HG02798 (cell line): ENCODE measurements at regions not wholly inside any gene's neighbourhood (a gene's known extent, or its start where the extent isn't known, plus 50 kb on each side); places are given as distances from the start of the nearest gene placed in this dataset.
"Not testable (repeated sequence)": the region's sequence is repeated elsewhere in the genome, so short reads cannot be mapped to it uniquely, and the experiment has no call there.

Experiments used
- ATAC-seq: cut with Tn5 transposase; IDR thresholded peaks from one replicate; pipeline ENCODE4 v1.9.1; 2021; ENCODE audit warnings: mild to moderate bottlenecking; ENCODE audit not compliant: unreplicated experiment, poor library complexity

GRCh38 chr6:121680058-121680457 is 244.6 kb downstream of the GJA1 start:
- ATAC-seq: no peak

GRCh38 chr6:121682666-121683065 is 247.2 kb downstream of the GJA1 start:
- ATAC-seq: no peak

DNA sequence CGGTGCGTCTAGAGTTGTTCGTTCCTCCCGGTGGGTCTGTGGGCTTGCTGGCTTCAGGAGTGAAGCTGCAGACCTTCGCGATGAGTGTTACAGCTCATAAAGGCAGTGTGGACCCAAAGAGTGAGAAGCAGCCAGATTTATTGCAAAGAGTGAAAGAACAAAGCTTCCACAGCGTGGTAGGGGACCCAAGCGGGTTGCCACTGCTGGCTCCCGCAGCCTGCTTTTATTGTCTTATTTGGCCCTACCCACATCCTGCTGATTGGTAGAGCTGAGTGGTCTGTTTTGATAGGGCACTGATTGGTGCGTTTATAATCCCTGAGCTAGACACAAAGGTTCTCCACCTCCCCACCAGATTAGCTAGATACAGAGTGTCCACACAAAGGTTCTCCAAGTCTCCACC is 250.4 kb downstream of the GJA1 start:
- ATAC-seq: not testable (repeated sequence)

DNA sequence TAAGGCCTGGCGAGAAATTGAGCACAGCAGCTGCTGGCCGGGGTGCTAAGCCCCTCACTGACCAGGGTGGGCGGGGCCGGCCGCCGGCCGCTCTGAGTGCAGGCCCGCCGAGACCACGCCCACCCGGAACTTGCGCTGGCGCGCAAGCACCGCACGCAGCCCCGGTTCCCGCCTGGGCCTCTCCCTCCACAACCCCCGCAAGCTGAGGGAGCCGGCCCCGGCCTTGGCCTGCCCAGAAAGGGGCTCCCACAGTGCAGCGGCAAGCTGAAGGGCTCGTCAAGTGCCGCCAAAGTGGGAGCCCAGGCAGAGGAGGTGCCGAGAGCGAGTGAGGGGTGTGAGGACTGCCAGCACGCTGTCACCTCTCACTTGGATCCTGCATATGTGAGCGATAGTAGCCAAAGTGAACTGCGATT is 251.2 kb downstream of the GJA1 start:
- no peak for ATAC-seq

DNA sequence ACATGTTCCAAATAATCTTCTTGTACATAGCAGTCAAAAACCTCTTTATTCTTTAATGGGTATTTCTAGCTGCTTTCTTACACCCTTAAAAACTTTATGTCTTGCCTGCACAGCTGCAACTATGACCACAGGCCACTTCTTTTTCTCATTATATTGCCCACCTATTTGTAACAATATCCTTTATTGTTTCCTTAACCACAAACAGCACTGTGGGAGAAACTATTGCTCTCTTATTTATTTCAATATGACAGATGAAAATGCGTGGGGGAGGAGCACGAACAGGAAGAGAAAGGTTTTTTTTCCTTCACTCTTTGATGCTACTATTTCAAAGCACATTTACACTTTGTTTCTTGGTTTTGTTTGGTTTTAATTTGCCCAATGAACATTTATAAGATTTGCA is 253.5 kb downstream of the GJA1 start:
- ATAC-seq: no peak

DNA sequence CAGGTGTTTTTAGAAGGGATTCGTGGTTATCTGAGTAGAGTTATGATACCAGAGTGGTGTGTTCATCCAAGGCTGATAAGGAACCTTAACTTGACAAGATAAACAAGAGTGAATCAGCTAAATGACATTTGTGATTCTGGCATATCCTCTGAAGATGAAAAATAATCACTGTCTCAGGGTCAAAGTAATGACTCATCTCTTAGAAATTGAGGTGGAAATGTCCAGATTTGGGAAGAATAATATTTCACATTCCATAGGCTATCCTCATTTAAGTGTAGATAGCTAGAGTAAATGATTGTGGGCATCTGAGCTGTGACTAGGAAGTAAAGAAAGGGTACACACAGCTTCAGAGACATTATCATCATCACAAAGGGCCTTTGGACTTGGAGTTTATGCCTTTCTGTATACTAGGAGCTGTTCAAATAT is 255.7 kb downstream of the GJA1 start:
- ATAC-seq: no peak

- no peak for ATAC-seq
Observed at GRCh38 chr6:121694389-121694788, 258.9 kb downstream of the GJA1 start.

GRCh38 chr6:121694801-121695251 is 259.4 kb downstream of the GJA1 start:
- ATAC-seq: no peak

- no peak for ATAC-seq
Observed at GRCh38 chr6:121695329-121695728, 259.9 kb downstream of the GJA1 start.

- ATAC-seq: no peak
Observed at GRCh38 chr6:121697921-121698320, 262.5 kb downstream of the GJA1 start.

DNA sequence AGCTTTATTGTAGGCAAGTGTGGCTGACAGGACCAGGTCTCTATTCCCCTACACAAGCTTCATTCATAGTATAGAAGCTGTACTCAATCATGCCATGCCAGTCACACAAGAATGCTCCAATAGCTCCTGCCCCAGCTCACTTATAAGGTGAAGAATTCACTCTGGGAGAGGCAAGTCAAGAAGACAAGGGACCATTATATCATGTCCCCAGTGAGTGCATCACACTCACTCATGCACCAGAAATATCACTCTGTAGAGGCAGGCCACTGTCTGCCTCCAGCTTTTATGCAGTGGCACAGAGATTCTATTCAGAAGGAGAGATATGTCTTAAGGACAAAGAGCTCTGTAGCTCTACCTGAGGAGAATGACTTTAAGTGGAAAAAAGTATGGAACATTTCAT is 263.2 kb downstream of the GJA1 start:
- no peak for ATAC-seq

GRCh38 chr6:121703129-121703528 is 267.7 kb downstream of the GJA1 start:
- not testable (repeated sequence) for ATAC-seq

- ATAC-seq: no peak
Observed at GRCh38 chr6:121711472-121711871, 276.0 kb downstream of the GJA1 start.

DNA sequence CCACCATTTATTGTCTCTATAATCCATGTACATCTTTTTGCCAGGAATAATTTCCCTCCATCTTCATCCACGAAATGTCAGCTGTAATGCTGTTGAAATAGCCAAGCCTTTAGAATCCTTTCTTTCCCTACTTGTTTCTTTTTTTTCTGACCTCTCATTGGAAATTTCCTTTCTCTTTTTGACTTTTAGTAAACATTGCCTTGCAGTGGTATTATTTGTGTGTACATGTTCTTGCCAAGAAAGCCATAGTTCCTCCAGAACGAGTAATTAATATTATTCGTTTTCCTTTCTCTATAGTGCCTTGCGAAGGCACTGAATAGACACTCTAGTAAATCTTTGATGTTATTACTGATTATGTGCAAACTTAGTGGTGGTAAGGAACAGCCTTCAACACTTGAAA is 282.2 kb downstream of the GJA1 start:
- ATAC-seq: no peak

GRCh38 chr6:121720867-121721266 is 285.4 kb downstream of the GJA1 start:
- not testable (repeated sequence) for ATAC-seq

GRCh38 chr6:121723623-121724022 is 288.2 kb downstream of the GJA1 start:
- ATAC-seq: no peak

GRCh38 chr6:121724576-121724975 is 289.1 kb downstream of the GJA1 start:
- no peak for ATAC-seq

GRCh38 chr6:121726596-121726995 is 291.1 kb downstream of the GJA1 start:
- no peak for ATAC-seq

GRCh38 chr6:121730616-121731015 is 295.2 kb downstream of the GJA1 start:
- ATAC-seq: no peak

DNA sequence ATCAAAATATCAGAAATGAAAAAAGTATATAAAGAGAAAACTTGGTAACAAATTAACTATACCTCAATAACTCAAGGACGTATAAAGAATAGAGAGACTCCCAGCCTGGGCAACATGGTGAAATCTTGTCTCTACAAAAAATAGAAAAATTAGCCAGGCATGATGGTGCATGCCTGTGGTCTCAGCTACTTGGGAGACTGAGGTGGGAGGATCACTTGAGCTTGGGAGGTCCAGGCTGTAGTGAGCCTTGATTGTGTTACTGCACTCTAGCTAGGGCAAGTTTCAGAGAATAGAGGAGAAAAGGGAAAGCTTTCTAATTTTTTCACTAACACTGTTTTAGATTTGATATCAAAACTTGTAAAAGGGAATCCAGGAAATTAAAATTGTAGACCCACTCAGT is 295.9 kb downstream of the GJA1 start:
- no peak for ATAC-seq

DNA sequence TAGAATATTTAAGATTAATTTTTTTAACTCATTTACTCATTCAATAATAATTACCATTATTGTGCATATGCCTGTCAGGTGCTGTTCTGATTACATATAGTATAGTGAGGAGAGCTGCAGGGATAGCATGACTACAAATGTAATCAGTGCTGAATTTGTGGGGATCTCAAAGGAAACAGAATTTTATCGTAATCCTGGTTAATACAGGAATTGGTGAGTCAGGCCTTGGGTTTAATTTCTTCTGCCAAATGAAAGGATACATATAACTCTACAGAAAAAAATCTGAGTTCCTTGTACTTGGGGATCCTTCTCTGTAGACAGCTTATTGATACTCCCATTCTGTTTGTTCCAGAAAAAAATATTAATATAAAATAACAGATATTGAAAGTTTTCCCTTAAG is 297.2 kb downstream of the GJA1 start:
- ATAC-seq: no peak

- ATAC-seq: no peak
Observed at GRCh38 chr6:121733234-121733633, 297.8 kb downstream of the GJA1 start.

- ATAC-seq: not testable (repeated sequence)
Observed at GRCh38 chr6:121740188-121740587, 304.7 kb downstream of the GJA1 start.
